ENCODE measurements at regions not wholly inside any gene's neighbourhood (a gene's known extent, or its start where the extent isn't known, plus 50 kb on each side); places are given as distances from the start of the nearest gene placed in this dataset.

DNA sequence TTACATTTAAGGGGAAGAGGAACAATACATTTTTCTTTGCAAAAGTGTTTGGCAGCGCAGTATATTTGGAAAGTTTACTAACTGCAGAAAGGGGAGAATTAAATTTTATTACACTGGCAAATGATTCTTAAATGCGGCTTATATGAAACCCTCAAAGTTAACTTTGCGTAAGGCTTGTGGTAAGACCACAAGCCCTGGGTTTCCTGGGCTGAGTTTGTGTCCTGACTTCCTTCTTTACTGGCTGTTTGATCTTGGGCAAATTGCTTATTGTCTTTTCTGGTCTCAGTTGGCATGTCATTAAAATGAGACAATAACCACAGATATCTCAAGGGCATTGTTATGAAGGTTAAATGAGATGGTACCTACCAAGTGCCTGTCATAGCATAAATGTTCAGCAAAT, 106.8 kb downstream of the GLRX3 start:
- no peak for TF ChIP-seq POLR2A (IDR thresholded peaks at IDR 0.05)
- TF ChIP-seq, protein P1, sequence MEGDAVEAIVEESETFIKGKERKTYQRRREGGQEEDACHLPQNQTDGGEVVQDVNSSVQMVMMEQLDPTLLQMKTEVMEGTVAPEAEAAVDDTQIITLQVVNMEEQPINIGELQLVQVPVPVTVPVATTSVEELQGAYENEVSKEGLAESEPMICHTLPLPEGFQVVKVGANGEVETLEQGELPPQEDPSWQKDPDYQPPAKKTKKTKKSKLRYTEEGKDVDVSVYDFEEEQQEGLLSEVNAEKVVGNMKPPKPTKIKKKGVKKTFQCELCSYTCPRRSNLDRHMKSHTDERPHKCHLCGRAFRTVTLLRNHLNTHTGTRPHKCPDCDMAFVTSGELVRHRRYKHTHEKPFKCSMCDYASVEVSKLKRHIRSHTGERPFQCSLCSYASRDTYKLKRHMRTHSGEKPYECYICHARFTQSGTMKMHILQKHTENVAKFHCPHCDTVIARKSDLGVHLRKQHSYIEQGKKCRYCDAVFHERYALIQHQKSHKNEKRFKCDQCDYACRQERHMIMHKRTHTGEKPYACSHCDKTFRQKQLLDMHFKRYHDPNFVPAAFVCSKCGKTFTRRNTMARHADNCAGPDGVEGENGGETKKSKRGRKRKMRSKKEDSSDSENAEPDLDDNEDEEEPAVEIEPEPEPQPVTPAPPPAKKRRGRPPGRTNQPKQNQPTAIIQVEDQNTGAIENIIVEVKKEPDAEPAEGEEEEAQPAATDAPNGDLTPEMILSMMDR (IDR thresholded peaks at IDR 0.05 in 4 of 5, conservative IDR thresholded peaks at IDR 0.05 in 1 of 5): no peak
